ENCODE measurements at regions not wholly inside any gene's neighbourhood (a gene's known extent, or its start where the extent isn't known, plus 50 kb on each side); places are given as distances from the start of the nearest gene placed in this dataset.

DNA sequence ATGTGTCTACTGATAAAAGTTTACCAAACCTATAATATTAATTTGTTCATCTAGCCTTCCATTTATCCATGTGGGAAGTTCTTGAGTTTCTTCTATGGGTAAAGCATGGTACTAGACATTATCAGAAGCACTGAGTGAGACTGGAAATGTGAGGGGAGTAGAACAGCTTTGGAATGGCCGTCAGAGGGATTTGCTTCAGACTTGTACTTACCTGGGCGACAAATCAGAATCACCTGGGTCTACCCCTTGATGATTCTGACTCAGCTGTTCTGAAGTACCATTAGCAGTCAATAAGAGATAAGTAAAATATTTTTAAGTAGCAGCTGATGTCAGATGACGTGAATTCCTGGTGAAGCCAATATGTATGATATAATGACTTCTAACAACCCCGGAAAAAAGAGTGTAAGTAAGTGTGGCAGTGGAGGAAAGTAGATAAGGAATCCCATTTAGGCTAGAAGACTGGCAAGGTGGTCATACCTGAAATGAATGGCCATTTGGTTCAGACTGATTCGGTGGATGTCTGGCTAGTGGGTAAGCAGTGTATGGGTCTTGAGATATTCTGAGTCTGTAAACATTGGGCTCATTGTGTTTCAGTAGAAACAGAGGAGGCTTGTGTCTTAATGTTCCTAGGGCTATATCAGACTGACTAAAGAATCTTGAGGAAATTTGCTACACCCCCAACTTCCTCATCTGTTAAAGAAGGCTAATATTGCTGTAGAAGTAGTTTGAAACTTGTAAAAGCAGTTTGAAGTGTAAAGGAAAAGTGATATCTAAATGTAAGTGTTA lies 409.2 kb downstream of the NKX6-1 start:
- TF ChIP-seq, protein P1, sequence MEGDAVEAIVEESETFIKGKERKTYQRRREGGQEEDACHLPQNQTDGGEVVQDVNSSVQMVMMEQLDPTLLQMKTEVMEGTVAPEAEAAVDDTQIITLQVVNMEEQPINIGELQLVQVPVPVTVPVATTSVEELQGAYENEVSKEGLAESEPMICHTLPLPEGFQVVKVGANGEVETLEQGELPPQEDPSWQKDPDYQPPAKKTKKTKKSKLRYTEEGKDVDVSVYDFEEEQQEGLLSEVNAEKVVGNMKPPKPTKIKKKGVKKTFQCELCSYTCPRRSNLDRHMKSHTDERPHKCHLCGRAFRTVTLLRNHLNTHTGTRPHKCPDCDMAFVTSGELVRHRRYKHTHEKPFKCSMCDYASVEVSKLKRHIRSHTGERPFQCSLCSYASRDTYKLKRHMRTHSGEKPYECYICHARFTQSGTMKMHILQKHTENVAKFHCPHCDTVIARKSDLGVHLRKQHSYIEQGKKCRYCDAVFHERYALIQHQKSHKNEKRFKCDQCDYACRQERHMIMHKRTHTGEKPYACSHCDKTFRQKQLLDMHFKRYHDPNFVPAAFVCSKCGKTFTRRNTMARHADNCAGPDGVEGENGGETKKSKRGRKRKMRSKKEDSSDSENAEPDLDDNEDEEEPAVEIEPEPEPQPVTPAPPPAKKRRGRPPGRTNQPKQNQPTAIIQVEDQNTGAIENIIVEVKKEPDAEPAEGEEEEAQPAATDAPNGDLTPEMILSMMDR (IDR thresholded peaks at IDR 0.05) = no peak
- TF ChIP-seq POLR2A (IDR thresholded peaks at IDR 0.05) = no peak
